GM18909 (cell line): ENCODE measurements at regions not wholly inside any gene's neighbourhood (a gene's known extent, or its start where the extent isn't known, plus 50 kb on each side); places are given as distances from the start of the nearest gene placed in this dataset.
"Not testable (repeated sequence)": the region's sequence is repeated elsewhere in the genome, so short reads cannot be mapped to it uniquely, and the experiment has no call there.

Experiments used
- ATAC-seq: cut with Tn5 transposase; IDR thresholded peaks from one replicate; pipeline ENCODE4 v1.9.1; 2021; ENCODE audit warnings: mild to moderate bottlenecking; ENCODE audit not compliant: unreplicated experiment, poor library complexity

GRCh38 chr3:151675858-151676615 lies 57.7 kb upstream of the AADACL2 start:
- no peak for ATAC-seq

GRCh38 chr3:151673974-151674373 lies 59.8 kb upstream of the AADACL2 start:
- no peak for ATAC-seq

- ATAC-seq, result not testable (repeated sequence)
These were observed 66.0 kb upstream of the AADACL2 start for GRCh38 chr3:151667762-151668161.

GRCh38 chr3:151660885-151661284 lies 72.8 kb upstream of the AADACL2 start:
- no peak for ATAC-seq

DNA sequence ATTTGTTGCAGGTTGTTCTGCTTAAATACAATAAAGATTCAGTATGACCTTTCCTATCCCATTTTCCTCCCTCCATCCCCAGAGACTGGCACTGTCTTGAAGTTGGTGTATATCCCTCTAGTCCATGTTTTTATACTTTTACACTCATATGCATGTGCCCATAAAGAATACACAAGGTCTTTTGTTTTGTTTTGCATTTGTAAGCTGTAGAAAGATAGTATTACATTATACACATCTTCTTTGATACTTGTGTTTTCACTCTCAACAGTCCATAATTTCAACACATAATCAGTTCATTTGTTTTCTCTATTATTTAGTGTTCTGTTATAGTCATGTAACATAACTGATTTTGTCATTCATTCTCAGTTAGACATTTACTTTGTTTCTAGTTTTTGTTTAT lies 88.7 kb upstream of the AADACL2 start:
- ATAC-seq, result no peak

GRCh38 chr3:151644020-151644620 lies 89.6 kb upstream of the AADACL2 start:
- no peak for ATAC-seq

DNA sequence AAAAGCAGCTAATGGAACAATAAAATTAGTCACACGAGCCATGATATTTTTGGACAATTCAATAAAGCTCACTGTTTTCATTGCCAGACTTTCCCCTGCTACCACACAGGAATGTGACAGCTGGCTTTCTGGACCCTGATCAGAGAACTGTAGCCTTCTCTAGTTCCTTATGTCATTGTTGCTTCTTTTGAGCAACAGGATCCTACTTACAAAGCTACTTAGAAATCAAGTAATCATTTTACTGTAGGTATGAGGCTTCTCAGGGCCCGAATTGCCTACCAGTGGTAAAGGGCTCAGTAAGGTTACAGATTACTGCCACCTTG lies 94.3 kb upstream of the AADACL2 start:
- no peak for ATAC-seq

GRCh38 chr3:151638555-151639417 lies 94.9 kb upstream of the AADACL2 start:
- ATAC-seq, result no peak

DNA sequence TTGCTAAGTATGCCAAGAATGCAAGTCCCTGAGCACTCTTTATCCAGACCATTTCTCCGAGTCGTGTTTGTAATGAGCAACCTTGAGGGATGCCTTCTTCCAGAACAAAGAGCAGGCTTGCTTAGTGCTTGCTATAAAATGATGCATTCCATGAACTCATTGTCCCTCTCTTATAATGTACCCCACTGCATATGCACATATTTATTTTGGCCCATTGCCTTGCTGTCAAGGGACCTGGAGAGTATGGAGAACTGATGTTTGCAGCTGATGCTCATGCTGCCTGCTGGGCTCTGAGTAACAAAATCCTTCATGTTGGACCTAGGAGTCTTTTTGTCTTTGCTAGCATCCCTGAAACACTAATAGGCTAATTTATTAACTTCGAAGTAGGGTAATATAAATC lies 97.8 kb upstream of the AADACL2 start:
- ATAC-seq, result no peak

GRCh38 chr3:151631946-151632345 lies 101.8 kb upstream of the AADACL2 start:
- ATAC-seq, result no peak

DNA sequence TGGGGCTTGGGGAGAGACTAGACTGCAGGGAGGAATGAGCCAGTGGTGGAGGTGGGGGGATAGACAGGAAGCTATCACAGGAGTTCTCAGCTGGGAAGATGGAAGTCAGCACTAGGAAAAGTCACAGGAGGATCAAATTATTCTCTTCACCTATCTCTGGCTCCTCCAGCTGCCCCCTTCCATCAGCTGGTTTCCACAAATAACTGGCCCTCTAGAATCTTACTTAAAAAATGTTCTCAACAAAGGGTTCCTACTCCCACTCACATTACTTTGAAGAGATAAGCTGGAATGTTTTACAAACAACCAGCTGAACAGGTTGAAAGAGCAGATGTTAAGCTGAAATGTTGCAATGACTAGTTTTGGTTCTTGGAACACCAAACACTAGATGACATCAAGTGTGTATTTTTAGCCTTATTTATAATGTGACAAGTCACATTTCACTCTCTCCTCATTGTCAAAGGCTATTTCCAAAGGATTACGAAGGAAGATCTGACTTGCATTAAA lies 102.7 kb upstream of the AADACL2 start:
- no peak for ATAC-seq

GRCh38 chr3:151630035-151630434 lies 103.7 kb upstream of the AADACL2 start:
- ATAC-seq, result no peak

DNA sequence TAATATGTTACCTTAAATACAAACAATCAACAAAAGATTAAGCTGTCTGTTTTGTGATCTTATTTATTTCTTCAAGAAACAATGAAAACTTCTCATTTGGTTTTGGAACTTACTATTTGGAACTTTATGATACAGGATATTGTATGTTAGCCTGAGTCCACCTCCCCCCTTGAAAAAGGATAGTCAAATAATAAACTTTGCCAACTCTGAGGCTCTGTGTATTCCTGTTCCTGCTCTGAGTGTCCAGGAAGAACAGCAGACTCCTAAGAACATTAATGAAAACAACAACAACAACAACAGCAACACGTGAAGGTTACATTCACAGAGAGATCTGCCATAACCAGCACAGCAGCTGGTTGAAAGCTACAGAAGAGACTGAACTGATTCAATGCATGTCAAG lies 108.1 kb upstream of the AADACL2 start:
- no peak for ATAC-seq

DNA sequence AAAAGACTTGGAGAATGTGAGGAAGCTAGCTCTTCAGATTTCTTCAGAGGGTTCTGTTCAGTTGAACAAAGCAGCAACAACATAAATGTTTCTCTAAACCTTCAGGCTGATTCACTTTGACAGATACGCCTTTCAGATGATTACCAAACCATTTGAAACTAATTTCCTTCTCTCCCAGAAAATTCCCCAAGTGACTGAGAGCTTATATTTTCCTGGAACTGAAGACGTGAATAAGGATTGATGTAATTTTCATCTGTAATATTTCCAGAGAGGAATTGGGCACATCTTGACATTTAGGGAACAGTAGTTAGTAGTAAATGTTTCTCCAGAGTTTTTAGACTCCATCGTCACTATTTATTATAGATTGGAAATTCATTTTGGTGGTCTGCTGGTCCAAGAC lies 108.6 kb upstream of the AADACL2 start:
- no peak for ATAC-seq

DNA sequence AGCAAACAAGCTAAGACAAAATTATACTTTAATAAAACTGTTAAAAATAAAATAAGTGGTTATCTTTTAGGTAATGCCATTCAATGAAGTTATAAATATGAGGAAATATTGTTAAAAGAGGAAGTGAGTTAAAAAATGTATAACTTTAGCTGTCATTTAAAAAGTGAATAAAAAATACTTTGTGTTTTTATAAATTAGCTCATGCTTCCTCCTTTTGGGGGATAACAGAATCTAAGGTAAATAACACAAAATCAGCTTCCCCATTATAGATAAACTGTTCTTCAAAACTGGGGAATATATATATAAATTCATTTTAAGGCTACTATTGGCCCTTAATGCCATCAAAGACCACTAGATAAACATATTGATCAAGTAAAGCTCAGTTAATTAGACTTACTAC lies 113.7 kb upstream of the AADACL2 start:
- ATAC-seq, result no peak

GRCh38 chr3:151615464-151615863 lies 118.3 kb upstream of the AADACL2 start:
- no peak for ATAC-seq

DNA sequence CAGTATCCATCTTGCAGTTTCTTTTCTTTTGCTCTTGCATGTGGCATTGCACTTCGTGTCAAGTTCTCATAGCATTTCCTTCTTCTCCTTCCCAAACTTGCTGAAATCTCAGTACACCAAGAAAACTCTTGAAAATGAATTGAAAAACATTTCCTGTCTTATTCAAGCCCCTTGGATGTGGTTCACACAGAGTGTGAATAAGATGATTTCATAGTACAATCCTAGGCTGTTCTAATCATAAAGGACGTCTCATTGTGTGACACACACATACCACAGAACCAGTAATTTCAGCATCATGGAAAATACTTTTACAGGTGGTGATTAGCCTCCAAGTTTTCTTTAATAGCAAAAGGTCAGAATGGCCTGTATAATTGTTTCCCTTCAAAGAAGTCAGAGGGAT lies 121.6 kb upstream of the AADACL2 start:
- ATAC-seq, result no peak

GRCh38 chr3:151611419-151611818 lies 122.3 kb upstream of the AADACL2 start:
- ATAC-seq, result no peak

DNA sequence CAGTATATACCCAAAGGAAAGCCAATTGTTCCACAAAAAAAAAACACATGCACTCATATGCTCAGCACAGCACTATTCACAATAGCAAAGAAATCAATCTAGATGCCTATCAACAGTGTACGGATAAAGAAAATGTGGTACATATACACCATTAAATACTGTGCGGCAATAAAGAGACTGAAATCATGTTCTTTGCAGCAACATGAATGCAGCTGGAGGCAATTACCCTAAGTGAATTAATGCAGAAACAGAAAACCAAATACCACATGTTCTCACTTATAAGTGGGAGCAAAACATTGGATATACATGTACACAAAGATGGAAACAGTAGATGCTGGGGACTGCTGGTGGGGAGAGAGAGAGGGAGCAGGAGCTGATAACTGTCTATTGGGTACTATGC lies 124.2 kb upstream of the AADACL2 start:
- no peak for ATAC-seq

GRCh38 chr3:151604891-151605290 lies 128.8 kb upstream of the AADACL2 start:
- ATAC-seq, result no peak

DNA sequence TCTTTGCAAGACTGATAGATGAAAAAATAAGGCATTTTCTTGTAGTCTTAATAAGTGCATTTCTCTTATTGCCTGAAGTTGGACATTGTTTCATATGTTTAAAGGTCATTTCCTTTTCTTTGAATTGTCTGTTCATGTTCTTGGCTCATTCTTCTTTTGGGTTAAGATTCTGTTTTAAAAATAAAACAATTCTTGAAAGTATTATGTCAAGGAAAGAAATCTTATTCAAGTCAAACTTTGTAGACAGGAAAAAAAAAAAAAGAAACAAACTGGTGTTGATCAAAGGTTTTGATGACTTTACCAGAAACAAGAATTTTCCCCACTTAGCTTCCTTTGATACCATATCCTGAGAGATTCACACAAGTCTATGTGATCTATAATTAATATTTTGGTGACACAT lies 132.9 kb upstream of the AADACL2 start:
- ATAC-seq, result no peak
